MG63 (cell line): ENCODE measurements at regions not wholly inside any gene's neighbourhood (a gene's known extent, or its start where the extent isn't known, plus 50 kb on each side); places are given as distances from the start of the nearest gene placed in this dataset.
A peak's percentile ranks its signal among the peaks of the same experiment; 100 is the strongest.

Experiments
- DNase-seq: peaks from one replicate; pipeline ENCODE4 v3.0.0-alpha.2; 2020
- H3K27me3 ChIP-seq: fragments of 250-450 bp; sonication (Bioruptor Pico); 2 replicates; pipeline ENCODE4 v1.5.1; 2020; ENCODE audit warnings: mild to moderate bottlenecking, moderate library complexity
- H3K36me3 ChIP-seq: fragments of 250-450 bp; sonication (Bioruptor Pico); 2 replicates; pipeline ENCODE4 v1.5.1; 2020; ENCODE audit warnings: mild to moderate bottlenecking, moderate library complexity
- H3K4me3 ChIP-seq: fragments of 250-450 bp; sonication (Bioruptor Pico); 2 replicates; pipeline ENCODE4 v1.5.1; 2020; ENCODE audit warnings: mild to moderate bottlenecking, moderate library complexity
- H3K9me3 ChIP-seq: fragments of 250-450 bp; sonication (Bioruptor Pico); 2 replicates; pipeline ENCODE4 v1.5.1; 2020; ENCODE audit warnings: mild to moderate bottlenecking, moderate library complexity

- no peak for DNase-seq
- no peaks in the 10 kb centered on the region for H3K27me3 ChIP-seq
- no peak overlapping the region for H3K4me3 ChIP-seq
- no peaks in the 10 kb centered on the region for H3K36me3 ChIP-seq
- no peaks in the 10 kb centered on the region for H3K9me3 ChIP-seq
Measured at GRCh38 chr4:4808086-4808485, 51.4 kb upstream of the MSX1 start.

DNA sequence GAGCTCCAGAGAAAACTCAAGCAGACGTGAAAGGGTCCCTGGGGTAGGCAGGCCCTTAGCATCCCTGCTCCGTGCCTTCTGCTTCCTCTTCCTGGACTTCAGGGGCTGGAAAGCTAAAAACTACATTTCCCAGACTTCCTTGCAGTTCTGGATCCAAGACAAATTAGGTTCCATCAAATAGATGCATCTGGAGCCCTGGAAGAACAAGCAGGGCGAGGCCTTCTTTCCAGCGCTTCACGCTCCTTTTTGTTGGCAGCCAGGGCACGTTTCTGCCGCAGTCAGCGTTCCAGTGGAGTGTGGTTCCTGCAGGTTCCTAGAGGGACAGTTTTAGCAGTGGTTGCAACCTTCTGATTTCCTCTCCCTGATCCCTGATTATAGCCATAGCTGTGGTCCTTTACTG, 53.6 kb upstream of the MSX1 start:
- no peaks in the 10 kb centered on the region for H3K9me3 ChIP-seq
- DNase-seq = no peak
- H3K36me3 ChIP-seq = no peaks in the 10 kb centered on the region
- H3K27me3 ChIP-seq = no peaks in the 10 kb centered on the region
- H3K4me3 ChIP-seq = no peak overlapping the region

DNA sequence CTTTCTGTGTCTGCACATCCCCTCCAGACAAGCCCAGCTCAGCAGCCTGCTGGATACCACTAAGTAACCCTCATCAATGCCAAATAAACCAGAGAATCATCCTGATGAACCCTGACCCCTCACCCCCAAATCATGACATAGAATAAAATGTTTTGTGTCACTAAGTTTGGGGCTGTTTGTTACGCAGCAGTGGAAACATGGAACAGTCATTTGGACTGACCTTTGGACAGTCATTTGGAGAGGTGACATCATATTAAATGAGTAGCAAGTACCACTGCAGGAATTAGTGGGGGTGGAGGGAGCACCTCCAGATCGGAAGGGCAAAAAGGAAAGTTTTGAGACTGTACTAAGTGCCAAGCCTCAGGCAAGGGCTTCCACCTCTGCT, 55.6 kb upstream of the MSX1 start:
- no peaks in the 10 kb centered on the region for H3K9me3 ChIP-seq
- no peaks in the 10 kb centered on the region for H3K27me3 ChIP-seq
- H3K4me3 ChIP-seq = no peak overlapping the region
- DNase-seq = no peak
- H3K36me3 ChIP-seq = no peaks in the 10 kb centered on the region

- H3K27me3 ChIP-seq = no peaks in the 10 kb centered on the region
- no peaks in the 10 kb centered on the region for H3K36me3 ChIP-seq
- no peak for DNase-seq
- no peaks in the 10 kb centered on the region for H3K9me3 ChIP-seq
- no peak overlapping the region for H3K4me3 ChIP-seq
Measured at GRCh38 chr4:4803216-4803911, 56.1 kb upstream of the MSX1 start.

DNA sequence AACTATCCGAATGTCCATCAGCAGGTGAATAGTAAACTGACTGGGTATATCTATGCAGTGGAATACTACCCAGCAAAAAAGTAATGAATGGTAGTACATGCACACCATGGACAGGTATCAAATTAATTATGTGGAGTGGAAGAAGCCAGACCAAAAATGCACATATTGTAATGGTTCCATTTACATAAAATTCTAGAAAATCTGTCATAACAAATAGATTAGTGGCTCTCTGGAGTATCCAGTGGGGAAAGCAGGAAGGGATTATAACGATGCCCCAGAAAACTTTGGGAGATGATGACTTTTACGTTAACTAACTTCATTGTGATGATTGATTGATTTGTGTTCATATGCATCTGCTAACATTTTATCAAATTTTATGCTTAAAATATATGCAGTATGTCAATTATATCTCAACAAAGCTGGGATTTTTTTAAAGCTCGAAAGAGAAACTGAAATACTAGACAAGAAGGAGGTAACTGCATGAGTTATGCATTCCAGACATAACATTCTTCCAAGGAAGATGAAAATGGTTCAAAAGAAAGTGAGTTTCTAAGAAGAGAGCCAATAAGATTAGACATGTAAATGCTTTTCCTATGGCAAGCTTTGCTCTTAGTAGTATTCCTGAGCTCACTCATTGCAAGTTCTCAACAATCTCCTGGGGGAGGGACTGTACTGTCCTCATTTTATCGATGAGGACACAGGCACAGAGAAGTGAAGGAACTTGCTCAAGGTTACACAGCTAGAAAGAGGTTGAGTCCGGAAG, 58.6 kb upstream of the MSX1 start:
- Histone ChIP-seq H3K36me3 (no peaks in the 10 kb centered on the region), H3K27me3 (no peaks in the 10 kb centered on the region), H3K9me3 (no peaks in the 10 kb centered on the region), H3K4me3 (no peak overlapping the region)
- DNase-seq = no peak

DNA sequence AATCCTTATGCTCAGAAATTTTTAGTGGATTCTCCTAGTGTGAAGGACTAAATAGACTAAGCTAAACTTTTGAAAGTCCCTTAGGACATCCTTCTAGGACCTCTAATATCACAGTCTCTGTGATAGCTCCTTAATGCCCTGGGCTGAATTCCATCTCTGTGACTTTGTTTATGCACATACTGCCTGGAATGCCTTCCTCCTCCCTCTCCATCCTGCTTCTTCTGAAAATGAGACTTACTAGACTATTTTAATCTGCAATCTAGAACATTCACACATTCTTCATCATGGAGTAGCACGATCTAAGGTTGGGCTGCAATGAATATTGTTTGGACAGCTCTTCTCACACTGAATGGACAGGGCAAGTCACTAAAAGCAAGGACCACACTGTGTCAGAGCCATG, 65.0 kb upstream of the MSX1 start:
- Histone ChIP-seq H3K9me3 (no peaks in the 10 kb centered on the region), H3K4me3 (no peak overlapping the region), H3K36me3 (no peaks in the 10 kb centered on the region), H3K27me3 (no peaks in the 10 kb centered on the region)
- DNase-seq = no peak

GRCh38 chr4:4792466-4792865, 67.0 kb upstream of the MSX1 start:
- H3K36me3 ChIP-seq = no peaks in the 10 kb centered on the region
- no peaks in the 10 kb centered on the region for H3K27me3 ChIP-seq
- H3K4me3 ChIP-seq = no peak overlapping the region
- DNase-seq = peak; percentile 9
- peaks cover 4% of the 10 kb centered on the region for H3K9me3 ChIP-seq

DNA sequence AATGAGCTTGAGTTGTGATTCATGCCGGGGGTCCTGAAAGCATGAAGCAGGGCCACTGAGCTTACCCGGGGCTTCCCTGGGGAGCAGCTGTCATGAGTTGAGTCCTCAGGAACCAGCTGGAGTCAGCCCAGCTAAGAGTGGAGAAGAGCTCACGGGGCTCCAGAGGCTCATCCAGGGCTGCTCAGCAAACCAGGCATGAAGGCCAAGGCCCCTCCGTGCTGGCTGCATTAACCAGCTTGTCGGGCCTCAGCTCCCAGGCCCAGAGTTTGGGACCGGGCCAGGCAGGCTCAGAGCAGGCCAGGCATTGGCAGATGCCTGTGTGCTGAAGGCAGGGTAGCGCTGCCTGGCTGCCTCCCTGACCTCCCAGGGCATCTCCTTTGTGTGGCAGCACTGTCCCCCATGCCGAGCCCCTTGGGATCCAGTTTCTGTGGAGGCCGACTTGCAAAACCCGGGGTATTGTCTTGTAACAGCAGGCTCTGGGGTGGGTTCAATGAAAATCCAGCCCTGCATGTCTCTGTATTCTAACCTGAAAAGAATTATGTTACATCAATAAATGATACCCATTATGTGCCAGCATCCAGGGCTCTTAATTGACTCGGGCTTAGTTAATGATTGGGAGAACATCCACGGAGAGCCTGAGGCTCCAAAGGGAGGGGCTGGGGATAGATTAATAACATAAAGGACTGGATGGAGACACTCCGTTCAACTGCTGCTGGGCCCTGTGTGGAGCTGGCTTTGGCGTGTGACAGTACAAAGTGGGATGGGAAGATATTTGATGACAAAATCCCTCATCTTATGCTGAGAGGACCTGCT, 68.0 kb upstream of the MSX1 start:
- peaks cover 4% of the 10 kb centered on the region for H3K9me3 ChIP-seq
- H3K27me3 ChIP-seq = no peaks in the 10 kb centered on the region
- no peak overlapping the region for H3K4me3 ChIP-seq
- no peaks in the 10 kb centered on the region for H3K36me3 ChIP-seq
- DNase-seq = peak; percentile 72

- H3K4me3 ChIP-seq = no peak overlapping the region
- no peaks in the 10 kb centered on the region for H3K27me3 ChIP-seq
- DNase-seq = no peak
- no peaks in the 10 kb centered on the region for H3K36me3 ChIP-seq
- peaks cover 4% of the 10 kb centered on the region for H3K9me3 ChIP-seq
Measured at GRCh38 chr4:4789462-4789861, 70.0 kb upstream of the MSX1 start.

- Histone ChIP-seq H3K36me3 (no peaks in the 10 kb centered on the region), H3K27me3 (no peaks in the 10 kb centered on the region), H3K4me3 (no peak overlapping the region), H3K9me3 (peaks cover 4% of the 10 kb centered on the region)
- no peak for DNase-seq
Measured at GRCh38 chr4:4788573-4788972, 70.9 kb upstream of the MSX1 start.

DNA sequence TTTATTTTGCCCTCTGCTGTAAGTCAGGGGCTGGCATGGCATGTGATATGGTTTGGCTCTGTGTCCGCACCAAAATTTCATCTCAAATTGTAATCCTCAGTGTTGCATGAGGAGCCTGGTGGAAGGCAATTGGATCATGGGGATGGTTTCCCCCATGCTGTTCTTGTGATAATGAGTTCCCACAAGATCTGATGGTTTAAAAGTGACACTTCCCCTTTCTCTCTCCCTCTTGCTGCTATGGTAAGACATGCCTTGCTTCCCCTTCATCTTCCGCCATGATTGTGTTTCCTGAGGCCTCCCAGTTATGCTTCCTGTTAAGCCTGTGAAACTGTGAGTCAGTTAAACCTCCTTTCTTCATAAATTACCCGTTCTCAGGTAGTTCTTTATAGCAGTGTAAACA, 72.0 kb upstream of the MSX1 start:
- H3K9me3 ChIP-seq = peaks cover 4% of the 10 kb centered on the region
- no peak overlapping the region for H3K4me3 ChIP-seq
- H3K36me3 ChIP-seq = no peaks in the 10 kb centered on the region
- no peak for DNase-seq
- no peaks in the 10 kb centered on the region for H3K27me3 ChIP-seq

- Histone ChIP-seq H3K36me3 (no peaks in the 10 kb centered on the region), H3K9me3 (peaks cover 4% of the 10 kb centered on the region), H3K27me3 (no peaks in the 10 kb centered on the region), H3K4me3 (no peak overlapping the region)
- DNase-seq = no peak
Measured at GRCh38 chr4:4784379-4784778, 75.1 kb upstream of the MSX1 start.

- Histone ChIP-seq H3K27me3 (no peaks in the 10 kb centered on the region), H3K4me3 (no peak overlapping the region), H3K36me3 (no peaks in the 10 kb centered on the region), H3K9me3 (peaks cover 4% of the 10 kb centered on the region)
- DNase-seq = no peak
Measured at GRCh38 chr4:4783847-4784246, 75.6 kb upstream of the MSX1 start.

- peak; percentile 18 for DNase-seq
- no peaks in the 10 kb centered on the region for H3K36me3 ChIP-seq
- H3K27me3 ChIP-seq = no peaks in the 10 kb centered on the region
- H3K9me3 ChIP-seq = no peaks in the 10 kb centered on the region
- no peak overlapping the region for H3K4me3 ChIP-seq
Measured at GRCh38 chr4:4782969-4783368, 76.5 kb upstream of the MSX1 start.

DNA sequence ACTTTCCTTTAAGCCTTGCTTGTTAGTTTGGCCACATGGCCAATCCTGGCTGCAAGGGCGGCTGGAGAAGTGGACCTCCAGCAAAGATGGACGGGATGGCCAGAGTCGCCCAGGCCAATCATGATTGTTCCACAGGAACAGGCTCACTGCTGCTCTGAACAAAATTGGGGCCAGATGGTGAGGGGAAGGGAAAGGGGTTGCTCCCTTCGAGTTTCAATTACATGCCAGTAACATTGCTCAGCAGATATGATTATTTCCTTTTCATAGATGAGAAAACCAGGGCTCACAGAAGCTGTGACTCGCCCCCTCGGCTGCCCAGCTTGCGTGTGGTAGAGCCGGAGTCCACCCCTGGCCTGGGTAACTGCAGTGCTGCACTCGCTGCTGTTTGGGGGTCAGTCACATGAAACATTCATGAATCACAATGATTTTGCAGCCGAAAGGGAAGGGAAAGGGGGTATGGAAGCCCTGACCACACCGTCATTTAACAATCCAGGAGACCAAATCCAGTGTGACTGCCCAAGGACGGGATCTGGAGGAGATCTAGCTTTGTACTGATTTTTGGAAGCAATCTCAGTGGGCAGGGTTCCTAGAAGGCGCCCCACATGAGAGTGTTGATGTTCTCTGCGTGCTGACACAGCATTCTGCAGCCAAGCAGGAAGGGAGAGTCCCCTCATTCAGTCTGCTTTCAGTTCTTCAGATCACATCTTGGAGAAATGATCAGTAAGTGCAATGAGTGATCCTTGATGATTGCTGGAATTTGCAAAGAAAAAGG, 77.3 kb upstream of the MSX1 start:
- no peaks in the 10 kb centered on the region for H3K36me3 ChIP-seq
- no peaks in the 10 kb centered on the region for H3K27me3 ChIP-seq
- H3K4me3 ChIP-seq = no peak overlapping the region
- peak; percentile 68 for DNase-seq
- H3K9me3 ChIP-seq = no peaks in the 10 kb centered on the region

DNA sequence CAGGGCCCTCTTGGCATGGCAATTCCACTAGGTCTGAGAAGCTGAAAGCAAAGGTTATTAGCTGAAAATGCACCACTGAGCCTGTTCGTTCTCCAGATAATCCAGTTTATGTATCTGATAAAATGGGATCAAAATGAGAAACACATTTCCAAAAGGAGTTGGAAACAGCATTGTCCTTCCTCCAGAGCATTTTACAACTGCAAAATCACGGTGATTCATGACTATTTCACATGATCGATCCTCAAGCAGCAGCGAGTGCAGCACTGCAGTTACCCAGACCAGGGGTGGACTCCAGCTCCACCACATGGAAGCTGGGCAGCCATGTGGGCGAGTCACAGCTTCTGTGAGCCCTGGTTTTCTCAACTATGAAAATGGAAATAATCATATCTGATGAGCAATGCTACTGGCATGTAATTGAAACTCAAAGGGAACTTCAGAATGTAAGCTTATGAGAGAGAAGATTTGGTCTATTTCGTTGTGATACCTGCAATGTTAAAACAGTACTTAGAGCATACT, 78.7 kb upstream of the MSX1 start:
- Histone ChIP-seq H3K27me3 (no peaks in the 10 kb centered on the region), H3K9me3 (no peaks in the 10 kb centered on the region), H3K36me3 (no peaks in the 10 kb centered on the region), H3K4me3 (no peak overlapping the region)
- DNase-seq = peak; percentile 78

- Histone ChIP-seq H3K9me3 (no peaks in the 10 kb centered on the region), H3K27me3 (no peaks in the 10 kb centered on the region), H3K4me3 (no peak overlapping the region), H3K36me3 (no peaks in the 10 kb centered on the region)
- no peak for DNase-seq
Measured at GRCh38 chr4:4779486-4779885, 80.0 kb upstream of the MSX1 start.
